ENCODE measurements at regions not wholly inside any gene's neighbourhood (a gene's known extent, or its start where the extent isn't known, plus 50 kb on each side); places are given as distances from the start of the nearest gene placed in this dataset.

DNA sequence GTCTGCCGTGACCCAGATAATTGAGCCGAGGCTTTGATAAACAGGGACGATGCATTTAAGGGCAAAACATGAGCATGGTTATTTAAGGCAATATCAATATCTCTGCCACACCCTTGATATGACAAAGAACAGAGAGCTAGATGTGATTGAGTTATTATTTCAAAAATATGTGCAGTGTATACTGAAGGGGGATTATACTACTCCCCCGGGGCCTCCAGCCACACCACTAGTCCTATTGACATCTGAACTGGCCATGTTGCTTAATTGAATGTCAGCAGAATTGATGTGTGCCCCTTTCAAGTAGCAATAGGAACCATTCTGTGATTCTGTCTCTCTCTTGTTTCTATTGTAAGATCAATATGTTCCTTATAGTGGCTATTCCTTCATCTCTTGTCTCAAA, 794.8 kb upstream of the SEL1L start:
- Histone ChIP-seq H3K27ac (no peak overlapping the region), H3K4me3 (no peak overlapping the region), H3K36me3 (replicated peaks in 1 of 2) (no peaks in the 10 kb centered on the region), H3K27me3 (no peaks in the 10 kb centered on the region), H3K9me3 (replicated peaks in 1 of 3) (peaks cover 0 to 6% (median 0%) of the 10 kb centered on the region in 3 donors), H3K4me1 (replicated peaks in 1 of 2) (no peaks in the 10 kb centered on the region)
- WGBS, 4 donors: 77 to 87% (median 80%) methylated on average over 4 of the region's 4 CpGs
- no peak for DNase-seq
- intact Hi-C loops (cut with DNase I): no loop called here
- TF ChIP-seq, protein P1, sequence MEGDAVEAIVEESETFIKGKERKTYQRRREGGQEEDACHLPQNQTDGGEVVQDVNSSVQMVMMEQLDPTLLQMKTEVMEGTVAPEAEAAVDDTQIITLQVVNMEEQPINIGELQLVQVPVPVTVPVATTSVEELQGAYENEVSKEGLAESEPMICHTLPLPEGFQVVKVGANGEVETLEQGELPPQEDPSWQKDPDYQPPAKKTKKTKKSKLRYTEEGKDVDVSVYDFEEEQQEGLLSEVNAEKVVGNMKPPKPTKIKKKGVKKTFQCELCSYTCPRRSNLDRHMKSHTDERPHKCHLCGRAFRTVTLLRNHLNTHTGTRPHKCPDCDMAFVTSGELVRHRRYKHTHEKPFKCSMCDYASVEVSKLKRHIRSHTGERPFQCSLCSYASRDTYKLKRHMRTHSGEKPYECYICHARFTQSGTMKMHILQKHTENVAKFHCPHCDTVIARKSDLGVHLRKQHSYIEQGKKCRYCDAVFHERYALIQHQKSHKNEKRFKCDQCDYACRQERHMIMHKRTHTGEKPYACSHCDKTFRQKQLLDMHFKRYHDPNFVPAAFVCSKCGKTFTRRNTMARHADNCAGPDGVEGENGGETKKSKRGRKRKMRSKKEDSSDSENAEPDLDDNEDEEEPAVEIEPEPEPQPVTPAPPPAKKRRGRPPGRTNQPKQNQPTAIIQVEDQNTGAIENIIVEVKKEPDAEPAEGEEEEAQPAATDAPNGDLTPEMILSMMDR (IDR thresholded peaks at IDR 0.05): no peak
- no peak for TF ChIP-seq POLR2A (IDR thresholded peaks at IDR 0.05)

DNA sequence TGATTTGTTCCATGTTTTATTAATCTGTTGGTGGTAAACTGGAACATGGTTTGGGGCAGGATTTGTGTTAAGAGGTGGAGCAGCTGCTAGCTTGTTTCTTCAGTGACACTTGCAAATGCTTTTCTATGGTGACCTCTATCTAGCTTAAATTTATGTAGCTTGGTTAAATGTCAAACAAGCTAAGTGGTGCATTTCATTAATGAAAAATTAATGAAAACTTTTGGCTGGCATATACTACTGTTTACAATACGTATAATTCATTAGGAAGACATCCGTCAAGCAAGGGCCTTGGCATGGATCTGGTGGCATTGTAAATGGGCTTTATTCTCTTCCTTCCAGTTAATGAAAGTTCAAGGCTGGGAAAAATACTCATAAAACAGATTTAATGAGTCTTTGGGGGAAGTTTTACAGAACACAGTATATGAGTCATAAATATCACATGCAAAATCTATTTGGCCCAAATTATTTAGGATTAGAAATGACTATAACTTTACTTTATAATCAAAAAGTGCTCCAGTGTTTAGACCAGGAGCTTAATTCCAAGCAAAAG, 807.7 kb upstream of the SEL1L start:
- Histone ChIP-seq H3K36me3 (replicated peaks in 1 of 2) (no peaks in the 10 kb centered on the region), H3K27me3 (no peaks in the 10 kb centered on the region), H3K4me1 (replicated peaks in 1 of 2) (peaks cover 0 to 6% of the 10 kb centered on the region in 2 donors), H3K4me3 (no peak overlapping the region), H3K9me3 (replicated peaks in 1 of 3) (no peaks in the 10 kb centered on the region), H3K27ac (no peak overlapping the region)
- WGBS, 4 donors: 42 to 49% (median 45%) methylated on average over 2 of the region's 2 CpGs
- TF ChIP-seq, protein P1 (IDR thresholded peaks at IDR 0.05): no peak
- TF ChIP-seq POLR2A (IDR thresholded peaks at IDR 0.05): no peak
- DNase-seq: peak in 1 of 7 donors; percentile 2
- intact Hi-C loops (cut with DNase I): no loop called here

DNA sequence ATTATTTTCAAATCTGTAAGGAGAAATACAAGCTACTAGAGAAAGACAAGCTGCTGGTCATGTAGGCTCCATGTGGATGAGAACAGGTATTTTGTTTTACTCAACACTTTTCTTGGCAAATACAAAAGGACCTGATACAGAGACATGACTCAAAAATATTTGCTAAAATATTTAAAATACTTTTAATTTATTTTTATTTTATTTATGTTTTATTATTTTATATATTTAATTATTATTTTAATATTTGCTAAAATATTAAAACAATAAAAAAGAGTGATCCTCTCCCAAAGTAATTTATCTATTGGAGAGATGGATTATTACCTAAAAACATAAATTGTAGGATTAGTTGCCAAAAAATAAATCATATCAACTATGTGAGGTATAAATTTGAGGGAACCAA, 808.9 kb upstream of the SEL1L start:
- no peaks in the 10 kb centered on the region for H3K9me3 ChIP-seq (replicated peaks in 1 of 3)
- H3K36me3 ChIP-seq (replicated peaks in 1 of 2): no peaks in the 10 kb centered on the region
- TF ChIP-seq, protein P1 (IDR thresholded peaks at IDR 0.05): no peak
- TF ChIP-seq POLR2A (IDR thresholded peaks at IDR 0.05): no peak
- H3K27ac ChIP-seq: no peak overlapping the region
- H3K4me3 ChIP-seq: no peak overlapping the region
- H3K4me1 ChIP-seq (replicated peaks in 1 of 2): peaks cover 0 to 6% of the 10 kb centered on the region in 2 donors
- DNase-seq: no peak
- no peaks in the 10 kb centered on the region for H3K27me3 ChIP-seq
- intact Hi-C loops (cut with DNase I): no loop called here

DNA sequence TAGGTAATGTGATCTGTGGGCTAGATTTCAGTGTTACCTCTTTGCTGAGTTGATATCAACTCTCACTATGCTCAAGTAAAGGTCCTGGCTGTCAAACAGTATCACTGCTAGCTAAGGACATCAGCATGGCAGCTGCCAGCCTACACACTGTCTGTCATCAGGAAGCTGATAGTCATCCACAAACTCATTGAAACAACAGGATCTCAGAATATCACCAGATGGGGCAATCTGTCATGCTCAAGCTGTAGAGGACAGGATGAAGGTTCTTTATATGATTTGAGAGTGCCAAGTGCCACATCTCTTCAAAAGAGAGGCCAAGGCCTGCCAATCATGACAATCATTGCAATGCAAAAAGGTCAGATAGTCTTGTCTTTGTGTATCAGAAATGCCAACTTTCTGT, 811.5 kb upstream of the SEL1L start:
- H3K4me3 ChIP-seq: no peak overlapping the region
- H3K4me1 ChIP-seq (replicated peaks in 1 of 2): peaks cover 0 to 6% of the 10 kb centered on the region in 2 donors
- no peaks in the 10 kb centered on the region for H3K36me3 ChIP-seq (replicated peaks in 1 of 2)
- TF ChIP-seq, protein P1 (IDR thresholded peaks at IDR 0.05): no peak
- no peak for TF ChIP-seq POLR2A (IDR thresholded peaks at IDR 0.05)
- H3K27me3 ChIP-seq: no peaks in the 10 kb centered on the region
- H3K27ac ChIP-seq: no peak overlapping the region
- no peaks in the 10 kb centered on the region for H3K9me3 ChIP-seq (replicated peaks in 1 of 3)
- no peak for DNase-seq
- intact Hi-C loops (cut with DNase I): no loop called here
